Caco-2 (cell line): ENCODE measurements at regions not wholly inside any gene's neighbourhood (a gene's known extent, or its start where the extent isn't known, plus 50 kb on each side); places are given as distances from the start of the nearest gene placed in this dataset.
A peak's percentile ranks its signal among the peaks of the same experiment; 100 is the strongest.

ENCODE experiments used
- BruUV-seq: library from RNA; stranded (reverse); fragments of 400-500 nt; replicated peaks from 2 replicates; lab custom pipeline; 2021; lab: Mats Ljungman, UMichigan
- CTCF ChIA-PET: fragments of 300-600 bp; sonication (Branson Sonifier 250); formaldehyde crosslinking; loops from one replicate; lab custom pipeline; 2022; ENCODE audit warnings: antibody characterized with exemption; lab: Charles Lee
- POLR2A ChIA-PET: fragments of 300-600 bp; sonication (Branson Sonifier 250); formaldehyde crosslinking; loops from one replicate; lab custom pipeline; 2022; ENCODE audit warnings: antibody characterized with exemption; lab: Charles Lee
- DNase-seq, 2 experiments: peaks; one replicate each; pipeline versions ENCODE4 v3.0.0 to v3.0.0-alpha.2; 2020 to 2022
- H3K27me3 ChIP-seq: replicated peaks from 2 replicates; pipeline ENCODE4 v1.6.0; 2011; ENCODE audit warnings: low read length; ENCODE audit not compliant: control insufficient read depth, insufficient read depth
- H3K36me3 ChIP-seq: 2 replicates; pipeline ENCODE4 v1.5.1; 2011; ENCODE audit warnings: low read length; ENCODE audit not compliant: control insufficient read depth, insufficient read depth
- H3K4me1 ChIP-seq: fragments of 250-450 bp; sonication (Bioruptor Pico); 2 replicates; pipeline ENCODE4 v1.5.1; 2020; ENCODE audit warnings: mild to moderate bottlenecking
- H3K4me3 ChIP-seq: 2 replicates; pipeline ENCODE4 v1.5.1; 2011; ENCODE audit warnings: low read depth, mild to moderate bottlenecking, control low read depth, low read length
- H3K9me3 ChIP-seq: fragments of 250-450 bp; sonication (Bioruptor Pico); 2 replicates; pipeline ENCODE4 v1.5.1; 2020; ENCODE audit warnings: mild to moderate bottlenecking, moderate library complexity
- H3K27ac Mint-ChIP-seq: one replicate; pipeline ENCODE4 v1.8.0; 2022; ENCODE audit warnings: mixed read lengths; ENCODE audit not compliant: unreplicated experiment
- H3K27me3 Mint-ChIP-seq: one replicate; pipeline ENCODE4 v1.8.0; 2022; ENCODE audit warnings: mixed read lengths; ENCODE audit not compliant: insufficient read depth, unreplicated experiment
- H3K36me3 Mint-ChIP-seq: one replicate; pipeline ENCODE4 v1.8.0; 2022; ENCODE audit warnings: mild to moderate bottlenecking, mixed read lengths; ENCODE audit not compliant: insufficient read depth, unreplicated experiment
- H3K4me1 Mint-ChIP-seq: one replicate; pipeline ENCODE4 v1.8.0; 2022; ENCODE audit warnings: low read depth, mixed read lengths; ENCODE audit not compliant: unreplicated experiment
- H3K4me3 Mint-ChIP-seq: one replicate; pipeline ENCODE4 v1.8.0; 2022; ENCODE audit warnings: mild to moderate bottlenecking, moderate library complexity, mixed read lengths; ENCODE audit not compliant: unreplicated experiment
- H3K9me3 Mint-ChIP-seq: one replicate; pipeline ENCODE4 v1.8.0; 2022; ENCODE audit warnings: mixed read lengths; ENCODE audit not compliant: unreplicated experiment
- intact Hi-C: fragments of 100-400 bp; cut with micrococcal nuclease; formaldehyde crosslinking; loops from one replicate; pipeline ENCODE4 v1.10.0; 2022; ENCODE audit not compliant: unreplicated experiment
- TF ChIP-seq, protein P1 (sequence below), 2 experiments: fragments of 200-600 bp in 1 of 2; IDR thresholded peaks; 1 replicate in 1 of 2; 2 replicates in 1 of 2; pipeline versions ENCODE4 v1.5.1 to v1.8.0; 2011 to 2022; ENCODE audit warnings: antibody characterized with exemption in 1 of 2, control low read depth in 1 of 2, inconsistent platforms in 1 of 2, low read depth in 1 of 2, low read length in 1 of 2, mild to moderate bottlenecking in 1 of 2, moderate library complexity in 1 of 2; ENCODE audit not compliant: insufficient read depth in 1 of 2, severe bottlenecking in 1 of 2, unreplicated experiment in 1 of 2

- H3K27me3 Mint-ChIP-seq, result no peaks in the 10 kb centered on the region
Observed at GRCh38 chr13:64648293-64648692, 2581.8 kb downstream of the PCDH9 start.

DNA sequence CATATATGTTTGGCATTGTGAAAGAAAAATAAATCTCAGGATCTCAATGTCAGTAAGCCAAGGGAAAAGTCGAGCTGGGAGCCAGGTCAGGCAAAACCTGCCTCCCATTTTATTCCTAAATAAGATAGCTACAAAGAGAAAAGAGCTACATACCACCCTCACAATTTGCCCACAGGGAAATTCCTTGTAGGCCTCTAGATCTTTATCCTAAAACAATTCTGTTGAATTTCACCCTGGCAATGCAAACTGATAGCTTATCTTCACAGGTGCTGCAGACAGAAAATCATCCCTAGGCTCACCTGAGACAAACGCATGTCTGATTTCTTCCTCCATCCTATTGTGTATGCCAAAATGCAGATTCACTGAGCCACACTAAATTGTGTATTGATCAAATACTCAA, 2587.1 kb downstream of the PCDH9 start:
- Mint-ChIP-seq H3K4me1 (peaks cover 38% of the 10 kb centered on the region), H3K9me3 (peaks cover 24% of the 10 kb centered on the region), H3K27me3 (no peaks in the 10 kb centered on the region), H3K4me3 (peak overlapping the region; percentile 22), H3K27ac (peak overlapping the region; percentile 38), H3K36me3 (no peaks in the 10 kb centered on the region)
- peak in 1 of 2 experiments; percentile 31 for DNase-seq
- no TSS peak for BruUV-seq
- 0 out of 2 replicates have a peak, but pooled peaks cover 3% of the 10 kb centered on the region for H3K9me3 ChIP-seq
- no peak overlapping the region for H3K4me3 ChIP-seq
- peaks cover 31% of the 10 kb centered on the region for H3K4me1 ChIP-seq
- no peaks in the 10 kb centered on the region for H3K36me3 ChIP-seq
- TF ChIP-seq, protein P1, sequence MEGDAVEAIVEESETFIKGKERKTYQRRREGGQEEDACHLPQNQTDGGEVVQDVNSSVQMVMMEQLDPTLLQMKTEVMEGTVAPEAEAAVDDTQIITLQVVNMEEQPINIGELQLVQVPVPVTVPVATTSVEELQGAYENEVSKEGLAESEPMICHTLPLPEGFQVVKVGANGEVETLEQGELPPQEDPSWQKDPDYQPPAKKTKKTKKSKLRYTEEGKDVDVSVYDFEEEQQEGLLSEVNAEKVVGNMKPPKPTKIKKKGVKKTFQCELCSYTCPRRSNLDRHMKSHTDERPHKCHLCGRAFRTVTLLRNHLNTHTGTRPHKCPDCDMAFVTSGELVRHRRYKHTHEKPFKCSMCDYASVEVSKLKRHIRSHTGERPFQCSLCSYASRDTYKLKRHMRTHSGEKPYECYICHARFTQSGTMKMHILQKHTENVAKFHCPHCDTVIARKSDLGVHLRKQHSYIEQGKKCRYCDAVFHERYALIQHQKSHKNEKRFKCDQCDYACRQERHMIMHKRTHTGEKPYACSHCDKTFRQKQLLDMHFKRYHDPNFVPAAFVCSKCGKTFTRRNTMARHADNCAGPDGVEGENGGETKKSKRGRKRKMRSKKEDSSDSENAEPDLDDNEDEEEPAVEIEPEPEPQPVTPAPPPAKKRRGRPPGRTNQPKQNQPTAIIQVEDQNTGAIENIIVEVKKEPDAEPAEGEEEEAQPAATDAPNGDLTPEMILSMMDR (IDR thresholded peaks at IDR 0.05; ENCODE audit: insufficient read depth in 1 of 2, low read depth in 1 of 2, low read length in 1 of 2, severe bottlenecking in 1 of 2, unreplicated experiment in 1 of 2), result no peak
- ChIA-PET POLR2A (no interaction called here), CTCF (no interaction called here)
- no peaks in the 10 kb centered on the region for H3K27me3 ChIP-seq
- intact Hi-C loops, result loop anchor here (2.0 kb wide), 1 partner anchor 160 kb away; no protein-coding TSS in a partner anchor

More at GRCh38 chr13:64648293-64648692, 2581.8 kb downstream of the PCDH9 start:
- Histone ChIP-seq H3K4me1 (peaks cover 17% of the 10 kb centered on the region), H3K27me3 (no peaks in the 10 kb centered on the region), H3K36me3 (no peaks in the 10 kb centered on the region), H3K9me3 (0 out of 2 replicates have a peak, but pooled peaks cover 3% of the 10 kb centered on the region), H3K4me3 (no peak overlapping the region)
- intact Hi-C loops, result no loop called here
- TF ChIP-seq, protein P1 (IDR thresholded peaks at IDR 0.05; ENCODE audit: insufficient read depth in 1 of 2, low read depth in 1 of 2, low read length in 1 of 2, severe bottlenecking in 1 of 2, unreplicated experiment in 1 of 2), result no peak
- no peak for DNase-seq
- Mint-ChIP-seq H3K4me3 (no peak overlapping the region), H3K4me1 (peaks cover 17% of the 10 kb centered on the region), H3K36me3 (no peaks in the 10 kb centered on the region), H3K27ac (no peak overlapping the region), H3K9me3 (no peaks in the 10 kb centered on the region)
- POLR2A ChIA-PET, result no interaction called here
- BruUV-seq, result no TSS peak
- CTCF ChIA-PET, result no interaction called here

DNA sequence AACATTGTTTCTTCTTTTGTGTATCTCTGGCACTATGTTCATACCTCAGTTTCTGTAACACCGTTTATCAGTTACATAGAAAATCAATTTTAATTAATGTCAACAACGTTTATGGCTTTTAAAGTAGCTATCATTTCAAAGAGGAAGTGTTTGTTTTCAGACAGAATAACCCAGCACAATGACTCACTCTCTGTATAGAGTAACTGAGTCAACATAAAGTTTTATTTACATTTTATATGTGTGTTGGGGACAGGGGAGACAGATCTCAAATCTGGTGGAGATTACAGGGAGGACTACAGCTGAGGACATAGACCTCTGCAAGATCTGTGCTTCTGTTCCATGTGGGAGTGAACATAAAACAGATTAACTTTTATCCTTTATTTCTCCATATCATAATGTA, 2590.1 kb downstream of the PCDH9 start:
- Mint-ChIP-seq H3K27me3 (no peaks in the 10 kb centered on the region), H3K27ac (no peak overlapping the region), H3K36me3 (no peaks in the 10 kb centered on the region), H3K9me3 (peaks cover 24% of the 10 kb centered on the region), H3K4me3 (no peak overlapping the region), H3K4me1 (peaks cover 38% of the 10 kb centered on the region)
- TF ChIP-seq, protein P1 (IDR thresholded peaks at IDR 0.05; ENCODE audit: insufficient read depth in 1 of 2, low read depth in 1 of 2, low read length in 1 of 2, severe bottlenecking in 1 of 2, unreplicated experiment in 1 of 2), result no peak
- H3K27me3 ChIP-seq, result no peaks in the 10 kb centered on the region
- intact Hi-C loops, result no loop called here
- H3K9me3 ChIP-seq, result no peaks in the 10 kb centered on the region
- H3K36me3 ChIP-seq, result no peaks in the 10 kb centered on the region
- ChIA-PET POLR2A (no interaction called here), CTCF (no interaction called here)
- H3K4me1 ChIP-seq, result peaks cover 30% of the 10 kb centered on the region
- H3K4me3 ChIP-seq, result no peak overlapping the region
- BruUV-seq, result no TSS peak
- DNase-seq, result no peak
